Endodermal cell (in vitro differentiated cells): ENCODE measurements at regions not wholly inside any gene's neighbourhood (a gene's known extent, or its start where the extent isn't known, plus 50 kb on each side); places are given as distances from the start of the nearest gene placed in this dataset.
A peak's percentile ranks its signal among the peaks of the same experiment; 100 is the strongest.

ENCODE experiments used
- DNase-seq: peaks from one replicate; pipeline ENCODE4 v3.0.0-alpha.2; 2017
- H3K27ac ChIP-seq: 2 replicates; pipeline ENCODE4 v1.5.1; 2013; ENCODE audit warnings: mild to moderate bottlenecking, low read depth, low read length, moderate library complexity
- H3K27me3 ChIP-seq: 2 replicates; pipeline ENCODE4 v1.6.1; 2013; ENCODE audit warnings: mild to moderate bottlenecking, low read length, moderate library complexity; ENCODE audit not compliant: insufficient read depth, control insufficient read depth, poor library complexity, severe bottlenecking
- H3K36me3 ChIP-seq: 2 replicates; pipeline ENCODE4 v1.7.0; 2013; ENCODE audit warnings: mild to moderate bottlenecking, low read length, moderate library complexity; ENCODE audit not compliant: control insufficient read depth, insufficient read depth
- H3K4me1 ChIP-seq: one replicate; pipeline ENCODE4 v1.7.0; 2013; ENCODE audit warnings: low read length; ENCODE audit not compliant: control insufficient read depth, insufficient read depth
- H3K4me3 ChIP-seq: 2 replicates; pipeline ENCODE4 v1.5.1; 2013; ENCODE audit warnings: mild to moderate bottlenecking, low read length, moderate library complexity
- H3K9ac ChIP-seq: 2 replicates; pipeline ENCODE4 v1.6.1; 2013; ENCODE audit warnings: mild to moderate bottlenecking, low read length, moderate library complexity; ENCODE audit not compliant: poor library complexity, severe bottlenecking; ENCODE audit errors: extremely low read depth
- H3K9me3 ChIP-seq: 2 replicates; pipeline ENCODE4 v1.6.1; 2013; ENCODE audit warnings: mild to moderate bottlenecking, low read length, moderate library complexity; ENCODE audit not compliant: control insufficient read depth
- H3K27ac Mint-ChIP-seq: 2 replicates; pipeline ENCODE4 v1.8.0; 2020; ENCODE audit warnings: mixed read lengths
- H3K27me3 Mint-ChIP-seq: 2 replicates; pipeline ENCODE4 v1.8.0; 2021; ENCODE audit warnings: mild to moderate bottlenecking, mixed read lengths; ENCODE audit not compliant: insufficient read depth
- H3K36me3 Mint-ChIP-seq: 2 replicates; pipeline ENCODE4 v1.8.0; 2020; ENCODE audit warnings: low read depth, mixed read lengths
- H3K4me1 Mint-ChIP-seq: 2 replicates; pipeline ENCODE4 v1.8.0; 2020; ENCODE audit warnings: mixed read lengths
- H3K4me3 Mint-ChIP-seq: 2 replicates; pipeline ENCODE4 v1.8.0; 2020; ENCODE audit warnings: mild to moderate bottlenecking, moderate library complexity, mixed read lengths
- H3K9me3 Mint-ChIP-seq: 2 replicates; pipeline ENCODE4 v1.8.0; 2020; ENCODE audit warnings: mild to moderate bottlenecking, mixed read lengths
- CTCF ChIP-seq: fragments of 200-600 bp; sonication (generic); conservative IDR thresholded peaks from 2 replicates; pipeline ENCODE4 v1.5.0; 2021; ENCODE audit warnings: antibody characterized with exemption, mild to moderate bottlenecking
- WGBS, 2 experiments: methylation state at CpG; one replicate each; pipeline versions ENCODE4 v1.1.5 to v1.1.7; 2013; ENCODE audit warnings: missing lambda C conversion rate in 2 of 2, mixed read lengths in 1 of 2; ENCODE audit not compliant: insufficient coverage in 1 of 2, insufficient read length in 1 of 2; 5-methylcytosine and 5-hydroxymethylcytosine counted together

- H3K27ac Mint-ChIP-seq: no peak overlapping the region
- H3K27me3 ChIP-seq: no peaks in the 10 kb centered on the region
- no peaks in the 10 kb centered on the region for H3K27me3 Mint-ChIP-seq
- no peak for DNase-seq
- H3K36me3 ChIP-seq: no peaks in the 10 kb centered on the region
- H3K4me3 ChIP-seq: no peak overlapping the region
- no peak for TF ChIP-seq CTCF
- no peaks in the 10 kb centered on the region for H3K4me1 Mint-ChIP-seq
- no peaks in the 10 kb centered on the region for H3K36me3 Mint-ChIP-seq
- no peak overlapping the region for H3K9ac ChIP-seq
- peak overlapping the region; percentile 93 for H3K27ac ChIP-seq
- no peaks in the 10 kb centered on the region for H3K4me1 ChIP-seq
- H3K4me3 Mint-ChIP-seq: no peak overlapping the region
- H3K9me3 Mint-ChIP-seq: no peaks in the 10 kb centered on the region
- 46 to 77% methylated on average over 6 to 7 of the region's 7 CpGs for WGBS, 2 experiments
- no peaks in the 10 kb centered on the region for H3K9me3 ChIP-seq
These were observed 771.6 kb upstream of the CXADR start for GRCh38 chr21:16741141-16741665.

GRCh38 chr21:16742131-16742641, 770.7 kb upstream of the CXADR start:
- WGBS, 2 experiments: 59% methylated on average over 3 of the region's 3 CpGs; no CpG with 5 or more reads in 1 of the 2 experiments
- no peaks in the 10 kb centered on the region for H3K9me3 ChIP-seq

GRCh38 chr21:16742741-16743140, 770.1 kb upstream of the CXADR start:
- Histone ChIP-seq H3K4me1 (no peaks in the 10 kb centered on the region), H3K36me3 (no peaks in the 10 kb centered on the region), H3K9ac (no peak overlapping the region), H3K9me3 (no peaks in the 10 kb centered on the region), H3K4me3 (no peak overlapping the region), H3K27ac (peak overlapping the region; percentile 93), H3K27me3 (no peaks in the 10 kb centered on the region)
- Mint-ChIP-seq H3K27me3 (no peaks in the 10 kb centered on the region), H3K4me1 (no peaks in the 10 kb centered on the region), H3K9me3 (no peaks in the 10 kb centered on the region), H3K27ac (no peak overlapping the region), H3K36me3 (no peaks in the 10 kb centered on the region), H3K4me3 (no peak overlapping the region)
- TF ChIP-seq CTCF: no peak
- no peak for DNase-seq
- WGBS, 2 experiments: 98% methylated on average over 3 of the region's 5 CpGs; no CpG with 5 or more reads in 1 of the 2 experiments

More at GRCh38 chr21:16742131-16742641, 770.7 kb upstream of the CXADR start:
- Histone ChIP-seq H3K27me3 (no peaks in the 10 kb centered on the region), H3K4me1 (no peaks in the 10 kb centered on the region), H3K27ac (peak overlapping the region; percentile 93), H3K4me3 (no peak overlapping the region), H3K9ac (no peak overlapping the region), H3K36me3 (no peaks in the 10 kb centered on the region)
- no peak overlapping the region for H3K4me3 Mint-ChIP-seq
- H3K4me1 Mint-ChIP-seq: no peaks in the 10 kb centered on the region
- no peak overlapping the region for H3K27ac Mint-ChIP-seq
- H3K27me3 Mint-ChIP-seq: no peaks in the 10 kb centered on the region
- DNase-seq: no peak
- TF ChIP-seq CTCF: no peak
- no peaks in the 10 kb centered on the region for H3K36me3 Mint-ChIP-seq
- no peaks in the 10 kb centered on the region for H3K9me3 Mint-ChIP-seq
